Activated naive CD8-positive, alpha-beta T cell treated with anti-CD3 and anti-CD28 coated beads for 36 hours (primary cell): ENCODE measurements at regions not wholly inside any gene's neighbourhood (a gene's known extent, or its start where the extent isn't known, plus 50 kb on each side); places are given as distances from the start of the nearest gene placed in this dataset.

Experiments used
- DNase-seq: peaks from one replicate; pipeline ENCODE4 v3.0.0; 2021
- H3K27ac Mint-ChIP-seq: one replicate; pipeline ENCODE4 v1.8.0; 2022; ENCODE audit warnings: mild to moderate bottlenecking, moderate library complexity, mixed read lengths
- H3K27me3 Mint-ChIP-seq: one replicate; pipeline ENCODE4 v1.8.0; 2022; ENCODE audit warnings: mild to moderate bottlenecking, mixed read lengths
- H3K36me3 Mint-ChIP-seq: one replicate; pipeline ENCODE4 v1.8.0; 2021; ENCODE audit warnings: mild to moderate bottlenecking, mixed read lengths
- H3K4me1 Mint-ChIP-seq: one replicate; pipeline ENCODE4 v1.8.0; 2021; ENCODE audit warnings: mixed read lengths
- H3K4me3 Mint-ChIP-seq: one replicate; pipeline ENCODE4 v1.8.0; 2022; ENCODE audit warnings: mild to moderate bottlenecking, moderate library complexity, mixed read lengths
- H3K9me3 Mint-ChIP-seq: one replicate; pipeline ENCODE4 v1.8.0; 2022; ENCODE audit warnings: mixed read lengths

DNA sequence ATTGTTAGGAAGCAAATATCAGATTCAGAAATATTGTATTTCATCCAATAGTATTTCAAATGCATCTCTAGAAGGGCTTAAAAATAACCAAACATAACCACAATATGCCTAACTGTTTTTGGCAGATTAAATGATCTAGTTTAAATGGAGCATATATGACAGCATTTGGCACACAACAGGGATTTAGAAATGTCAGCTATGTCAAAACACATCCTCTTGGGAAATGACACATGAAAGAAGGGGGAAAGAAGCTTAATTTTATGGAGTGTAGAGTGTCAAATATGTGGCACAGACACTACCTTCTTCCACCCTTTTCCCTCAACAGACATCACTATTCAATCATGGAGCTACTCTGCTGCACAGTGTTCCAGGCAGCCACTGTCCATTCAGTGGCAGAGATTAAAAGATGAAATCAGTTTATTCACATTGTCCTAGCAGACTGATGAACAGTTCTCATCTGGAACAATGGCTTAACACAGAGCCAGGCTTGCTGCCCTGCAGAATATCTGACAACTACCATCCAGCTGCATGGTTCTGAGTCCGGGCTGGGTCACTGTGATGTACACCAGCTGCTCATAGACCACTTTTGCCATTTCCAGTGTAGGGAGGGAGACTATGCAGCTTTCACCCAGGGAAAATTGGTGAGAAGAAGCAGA lies 349.8 kb downstream of the DHX35 start:
- DNase-seq: no peak
- Mint-ChIP-seq H3K36me3 (no peaks in the 10 kb centered on the region), H3K27ac (no peak overlapping the region), H3K4me3 (no peak overlapping the region), H3K4me1 (no peaks in the 10 kb centered on the region), H3K9me3 (no peaks in the 10 kb centered on the region), H3K27me3 (peaks cover 13% of the 10 kb centered on the region)

DNA sequence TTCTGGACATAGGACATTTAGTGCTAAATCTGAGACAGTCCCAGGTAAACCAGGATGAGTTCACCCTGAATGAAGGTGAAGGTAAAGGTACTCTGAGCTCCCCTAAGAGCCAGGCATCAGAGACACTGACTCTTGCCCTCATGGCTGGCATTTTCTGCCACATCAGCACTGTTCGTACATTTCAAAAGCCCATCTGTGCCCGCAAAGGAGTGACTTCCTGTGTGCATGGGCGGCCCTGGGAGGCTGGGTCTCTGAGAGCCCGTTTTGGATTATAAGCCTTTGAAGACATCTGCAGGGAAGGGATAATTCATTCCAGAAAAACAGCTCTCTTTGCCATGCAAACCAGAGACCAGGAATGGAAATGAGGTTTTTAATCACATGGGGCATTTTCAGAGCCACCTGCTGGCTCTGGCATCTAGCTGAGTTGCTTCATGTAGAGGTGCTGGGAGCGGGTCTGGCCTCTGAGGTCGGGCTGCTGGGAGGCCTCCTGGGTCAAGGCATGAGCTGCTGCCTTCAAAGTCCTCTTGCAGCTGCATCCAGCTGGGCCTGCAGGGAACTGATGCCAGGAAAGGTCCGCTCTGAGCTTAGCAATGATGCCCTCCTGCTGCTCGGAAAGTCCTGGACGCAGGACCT lies 348.3 kb downstream of the DHX35 start:
- Mint-ChIP-seq H3K4me1 (no peaks in the 10 kb centered on the region), H3K27me3 (peaks cover 13% of the 10 kb centered on the region), H3K4me3 (no peak overlapping the region), H3K9me3 (no peaks in the 10 kb centered on the region), H3K36me3 (no peaks in the 10 kb centered on the region), H3K27ac (no peak overlapping the region)
- no peak for DNase-seq

DNA sequence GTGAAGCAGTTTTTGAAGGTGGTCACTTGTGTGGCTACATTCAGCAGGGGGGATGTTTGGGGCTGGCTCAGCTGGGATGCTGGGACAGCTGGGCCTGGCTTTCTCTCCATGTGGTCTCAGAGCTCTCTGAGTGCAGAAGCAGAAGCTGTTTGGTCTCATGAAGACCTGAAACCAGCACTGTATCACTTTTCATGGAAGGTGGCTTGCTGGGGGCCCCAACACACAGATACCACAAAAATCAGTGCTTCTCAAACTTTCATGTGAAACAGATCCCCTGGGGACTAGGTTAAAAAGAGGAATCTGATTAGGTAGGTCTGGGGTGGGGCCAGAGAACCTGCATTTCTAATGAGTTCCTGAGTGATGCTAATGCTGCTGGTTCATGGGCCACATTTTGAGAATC lies 347.3 kb downstream of the DHX35 start:
- Mint-ChIP-seq H3K9me3 (no peaks in the 10 kb centered on the region), H3K4me1 (no peaks in the 10 kb centered on the region), H3K27ac (no peak overlapping the region), H3K27me3 (peaks cover 13% of the 10 kb centered on the region), H3K4me3 (no peak overlapping the region), H3K36me3 (no peaks in the 10 kb centered on the region)
- DNase-seq: no peak

DNA sequence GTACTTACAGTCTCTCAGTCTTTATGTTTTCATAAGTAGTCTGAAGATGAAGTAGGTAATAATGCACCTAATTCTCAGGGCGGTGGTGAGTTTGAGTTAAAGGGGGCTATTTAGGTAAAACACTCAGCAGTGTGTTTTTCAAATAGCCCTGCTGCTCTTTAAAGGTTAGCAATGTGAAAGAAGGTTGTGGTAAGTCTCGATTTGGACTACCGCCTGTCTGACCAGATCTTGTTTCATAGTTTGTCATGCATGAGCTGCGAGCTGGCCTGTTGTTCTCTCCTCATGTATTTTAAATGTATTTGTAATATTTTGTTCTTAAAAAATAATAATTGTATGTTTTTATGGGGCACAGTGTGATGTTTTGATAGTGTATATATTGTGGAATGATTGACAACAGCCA lies 340.2 kb downstream of the DHX35 start:
- H3K4me1 Mint-ChIP-seq: no peaks in the 10 kb centered on the region

DNA sequence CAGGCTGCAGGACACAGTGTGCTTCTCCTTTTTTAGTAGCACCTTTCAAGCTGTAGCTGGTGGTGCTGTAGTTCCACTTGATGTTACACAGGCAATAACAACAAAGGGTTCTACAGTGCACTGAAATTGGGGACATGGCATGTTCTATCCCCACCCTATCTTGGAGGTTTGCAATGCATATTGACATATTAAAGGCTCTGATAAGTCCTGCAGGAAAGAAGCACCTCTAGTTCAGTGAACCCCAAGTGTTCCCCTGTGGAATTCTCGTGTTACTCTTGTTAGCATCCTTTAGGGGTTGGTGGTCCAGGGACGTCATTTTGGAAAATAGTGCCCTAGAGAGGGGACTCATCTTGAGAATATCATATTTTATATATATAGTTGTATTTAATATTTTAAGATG lies 337.6 kb downstream of the DHX35 start:
- Mint-ChIP-seq H3K9me3 (no peaks in the 10 kb centered on the region), H3K4me3 (no peak overlapping the region), H3K27me3 (no peaks in the 10 kb centered on the region), H3K36me3 (no peaks in the 10 kb centered on the region), H3K27ac (no peak overlapping the region), H3K4me1 (no peaks in the 10 kb centered on the region)
- DNase-seq: no peak

More for the DNA sequence above, 340.2 kb downstream of the DHX35 start:
- no peak for DNase-seq
- no peak overlapping the region for H3K27ac Mint-ChIP-seq
- H3K9me3 Mint-ChIP-seq: no peaks in the 10 kb centered on the region
- no peak overlapping the region for H3K4me3 Mint-ChIP-seq
- H3K27me3 Mint-ChIP-seq: peaks cover 3% of the 10 kb centered on the region
- H3K36me3 Mint-ChIP-seq: no peaks in the 10 kb centered on the region

DNA sequence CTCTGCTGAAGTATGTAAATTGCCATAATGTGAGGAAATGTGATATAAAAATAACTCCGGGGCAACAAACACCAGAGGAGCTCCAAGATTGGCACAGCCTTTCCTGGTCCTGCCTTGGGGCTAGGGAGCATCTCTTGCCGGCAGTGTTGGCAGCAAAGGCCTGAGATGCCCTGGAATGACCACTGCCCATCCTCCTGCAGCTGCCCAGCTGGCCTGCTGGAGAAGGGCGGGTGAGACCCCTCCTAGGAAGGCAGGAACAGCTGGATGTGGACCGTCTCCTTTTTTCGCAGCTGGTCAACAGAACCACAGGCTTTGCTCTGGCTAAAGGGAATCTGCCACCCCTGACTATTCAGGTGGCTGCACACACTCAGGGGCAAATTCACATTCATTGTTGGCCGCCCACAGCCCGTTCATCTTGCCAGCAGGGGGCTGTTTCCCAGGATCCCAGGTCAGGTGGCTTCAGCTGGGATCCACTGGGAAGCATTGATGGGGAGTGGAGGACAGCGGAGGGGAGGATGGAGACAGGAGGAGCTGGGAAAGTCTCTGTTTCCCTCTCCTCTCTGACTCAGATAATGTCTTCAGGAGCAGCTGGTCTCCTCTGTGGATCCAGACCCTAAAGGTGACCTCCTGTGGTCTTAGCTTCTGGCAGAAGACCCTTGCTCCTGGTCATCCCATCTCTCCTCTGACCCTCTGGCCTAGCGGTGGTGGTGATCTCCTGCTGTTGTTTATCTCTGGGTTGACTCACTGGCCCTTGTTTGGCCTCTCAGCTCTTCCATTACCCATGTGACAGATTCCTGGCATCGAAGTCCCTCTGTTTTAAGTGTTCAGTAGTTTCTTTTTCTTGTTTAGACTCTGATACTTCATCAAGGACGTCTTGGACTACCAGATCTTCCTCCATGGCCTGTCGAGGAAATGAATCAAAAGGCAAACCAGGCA lies 336.7 kb downstream of the DHX35 start:
- Mint-ChIP-seq H3K9me3 (no peaks in the 10 kb centered on the region), H3K4me3 (no peak overlapping the region), H3K4me1 (no peaks in the 10 kb centered on the region), H3K27ac (no peak overlapping the region), H3K27me3 (no peaks in the 10 kb centered on the region), H3K36me3 (no peaks in the 10 kb centered on the region)
- no peak for DNase-seq

DNA sequence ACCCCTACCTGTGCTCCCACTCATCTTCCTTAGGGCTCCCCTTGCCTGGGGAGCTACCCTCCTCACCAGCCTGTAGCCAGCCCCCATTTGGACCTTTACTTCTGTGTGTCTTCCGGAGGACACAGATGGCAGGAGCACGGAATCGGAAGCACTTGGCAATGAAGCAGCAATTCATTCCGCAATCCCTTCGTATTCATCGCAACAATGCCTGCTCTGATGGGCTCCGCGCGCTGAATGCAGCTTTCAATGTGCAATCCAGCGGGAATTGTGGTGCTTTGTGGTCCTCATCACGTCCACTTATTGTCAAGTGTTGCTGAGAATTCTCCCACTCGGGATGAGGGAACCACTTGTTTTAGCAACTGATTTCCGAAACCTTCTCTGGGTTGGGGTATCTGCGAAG lies 336.0 kb downstream of the DHX35 start:
- Mint-ChIP-seq H3K27me3 (peaks cover under 1% of the 10 kb centered on the region), H3K9me3 (no peaks in the 10 kb centered on the region), H3K4me1 (no peaks in the 10 kb centered on the region), H3K36me3 (no peaks in the 10 kb centered on the region), H3K27ac (no peak overlapping the region), H3K4me3 (no peak overlapping the region)
- no peak for DNase-seq

DNA sequence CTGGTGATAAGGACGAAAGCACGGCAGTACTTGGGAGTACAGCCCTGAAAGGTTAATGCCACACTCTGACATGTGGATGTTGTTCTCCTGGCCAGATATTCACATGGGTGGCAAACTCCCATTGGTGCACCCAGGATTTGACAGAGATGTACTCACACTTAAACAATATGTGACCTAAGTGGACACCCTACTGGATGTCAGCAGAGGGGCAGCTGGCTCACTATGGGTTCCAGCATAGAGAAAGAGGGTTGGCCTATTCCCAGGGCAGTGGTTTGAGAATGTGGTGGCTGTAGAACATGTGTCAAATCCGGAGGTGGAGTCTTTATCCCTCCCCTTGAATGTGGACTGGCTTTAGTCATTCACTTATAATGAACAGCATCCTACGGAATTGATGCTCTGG lies 333.2 kb downstream of the DHX35 start:
- Mint-ChIP-seq H3K27ac (no peak overlapping the region), H3K27me3 (peaks cover 4% of the 10 kb centered on the region), H3K9me3 (no peaks in the 10 kb centered on the region), H3K36me3 (no peaks in the 10 kb centered on the region), H3K4me3 (no peak overlapping the region), H3K4me1 (no peaks in the 10 kb centered on the region)
- no peak for DNase-seq

DNA sequence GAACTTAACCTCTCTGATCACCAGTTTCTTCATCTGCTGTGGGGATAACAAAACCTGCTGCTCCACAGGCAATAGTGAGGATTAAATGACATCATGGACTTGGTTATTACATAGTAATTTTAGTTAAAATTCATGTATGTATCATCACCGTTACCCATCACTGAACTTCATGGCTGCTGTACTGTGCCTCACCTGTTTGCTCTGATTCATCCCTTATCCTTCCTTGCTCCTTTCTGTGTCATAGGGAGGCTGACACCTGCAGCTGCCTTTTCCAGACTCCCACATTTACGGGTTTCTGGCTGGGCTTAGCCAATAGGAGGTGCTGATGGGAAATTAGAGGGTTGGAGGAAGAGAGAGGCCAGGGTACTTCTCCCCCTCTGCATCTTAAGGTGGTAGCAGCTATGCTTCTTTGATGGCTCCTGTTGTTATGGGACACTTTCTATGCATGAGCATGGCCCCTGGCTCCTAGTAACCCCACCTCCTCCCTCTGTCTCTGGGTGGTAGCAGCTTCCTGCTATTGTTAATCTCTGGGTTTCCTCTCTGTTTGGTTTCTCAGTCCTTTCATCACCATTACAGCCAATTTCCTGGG lies 332.1 kb downstream of the DHX35 start:
- no peak overlapping the region for H3K27ac Mint-ChIP-seq
- no peaks in the 10 kb centered on the region for H3K36me3 Mint-ChIP-seq
- no peaks in the 10 kb centered on the region for H3K4me1 Mint-ChIP-seq
- no peaks in the 10 kb centered on the region for H3K9me3 Mint-ChIP-seq
- H3K27me3 Mint-ChIP-seq: peaks cover 4% of the 10 kb centered on the region
- DNase-seq: no peak
- H3K4me3 Mint-ChIP-seq: no peak overlapping the region

DNA sequence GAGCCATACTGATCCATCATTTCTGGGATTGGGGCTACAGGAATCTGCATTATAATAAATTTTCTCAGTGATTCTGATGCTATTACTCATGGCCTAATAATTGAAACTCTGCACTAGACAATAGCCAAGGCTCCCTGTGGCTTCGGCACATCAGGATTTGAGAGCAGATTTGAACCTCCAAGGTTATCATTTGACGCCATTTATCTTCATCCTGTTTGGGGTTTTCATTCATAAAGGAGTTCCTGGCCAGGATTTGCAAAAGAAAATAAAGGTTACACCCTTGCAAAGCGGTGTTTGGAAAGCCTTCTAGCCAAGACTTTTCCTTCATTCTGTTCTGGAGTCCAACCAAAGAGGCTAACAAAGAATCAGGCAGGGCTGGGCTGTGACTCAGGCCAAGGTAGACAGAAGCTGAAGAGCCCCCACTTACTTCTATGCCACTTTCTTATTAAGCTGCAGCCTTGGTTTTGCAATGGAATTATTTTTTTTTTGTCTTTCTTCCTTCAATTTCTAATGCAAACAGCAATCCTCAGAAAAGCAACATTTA lies 330.1 kb downstream of the DHX35 start:
- Mint-ChIP-seq H3K4me1 (no peaks in the 10 kb centered on the region), H3K27me3 (peaks cover 4% of the 10 kb centered on the region), H3K4me3 (no peak overlapping the region), H3K36me3 (no peaks in the 10 kb centered on the region), H3K27ac (no peak overlapping the region), H3K9me3 (no peaks in the 10 kb centered on the region)
- DNase-seq: no peak

DNA sequence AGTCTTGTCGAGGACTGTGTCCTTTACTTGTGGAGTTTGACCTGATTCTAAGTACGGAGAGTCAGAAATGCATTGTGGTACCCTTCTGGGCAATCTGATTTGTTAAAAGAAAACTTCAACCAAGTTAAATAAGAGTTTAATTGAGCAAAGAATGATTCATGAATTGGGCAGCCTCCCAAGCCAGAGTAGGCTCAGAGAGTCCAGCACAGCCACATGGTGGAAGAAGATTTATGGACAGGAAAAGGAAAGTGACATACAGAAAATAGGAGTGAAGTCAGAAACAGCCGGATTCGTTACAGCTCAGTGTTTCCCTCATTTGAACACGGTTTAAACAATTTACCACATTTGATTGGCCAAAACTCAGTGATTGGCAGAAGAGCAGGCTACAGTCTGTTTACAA lies 329.2 kb downstream of the DHX35 start:
- no peak for DNase-seq
- H3K36me3 Mint-ChIP-seq: no peaks in the 10 kb centered on the region
- no peaks in the 10 kb centered on the region for H3K4me1 Mint-ChIP-seq
- peaks cover 4% of the 10 kb centered on the region for H3K27me3 Mint-ChIP-seq
- no peaks in the 10 kb centered on the region for H3K9me3 Mint-ChIP-seq
- no peak overlapping the region for H3K4me3 Mint-ChIP-seq
- no peak overlapping the region for H3K27ac Mint-ChIP-seq

DNA sequence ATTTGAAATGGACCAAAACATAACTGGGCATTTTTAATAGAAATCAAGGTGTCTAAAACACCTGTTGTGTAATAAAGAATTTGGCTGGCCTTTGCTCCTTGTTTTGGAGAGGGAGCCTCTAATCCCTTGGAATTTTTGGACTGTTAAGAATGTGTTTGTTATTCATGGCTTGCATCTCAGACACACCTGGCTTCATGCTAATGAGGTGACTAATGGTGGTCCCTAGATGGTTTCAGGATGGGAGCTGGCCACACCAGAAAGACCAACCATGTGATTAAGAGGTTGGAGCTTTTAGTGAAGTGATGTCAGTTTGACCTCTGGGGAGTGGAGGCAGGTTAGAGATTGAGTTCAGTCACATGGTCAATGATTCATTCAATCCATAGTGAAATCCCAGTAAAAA lies 328.4 kb downstream of the DHX35 start:
- Mint-ChIP-seq H3K4me3 (no peak overlapping the region), H3K4me1 (no peaks in the 10 kb centered on the region), H3K36me3 (no peaks in the 10 kb centered on the region), H3K27ac (no peak overlapping the region), H3K27me3 (peaks cover 4% of the 10 kb centered on the region), H3K9me3 (no peaks in the 10 kb centered on the region)
- DNase-seq: no peak

DNA sequence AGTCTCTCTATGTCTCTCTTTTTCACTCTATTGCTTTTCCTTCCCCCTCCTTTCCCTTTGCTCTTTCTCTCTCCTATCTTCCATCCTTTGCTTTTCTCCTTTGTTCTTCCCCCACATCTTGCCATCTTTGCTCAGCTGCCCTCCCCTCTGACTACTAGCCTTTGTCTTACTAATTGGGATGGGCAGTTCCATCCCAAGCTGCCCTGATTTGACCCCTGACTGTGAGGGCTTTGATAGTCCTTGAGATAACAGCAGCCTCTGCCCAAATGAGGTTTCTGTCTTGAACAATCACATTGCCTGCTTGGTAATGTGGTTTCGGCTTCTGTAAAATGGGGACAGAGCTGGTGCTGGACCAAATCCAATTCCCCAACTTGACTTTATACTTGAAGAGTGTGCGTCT lies 327.7 kb downstream of the DHX35 start:
- peaks cover 4% of the 10 kb centered on the region for H3K27me3 Mint-ChIP-seq
- H3K9me3 Mint-ChIP-seq: no peaks in the 10 kb centered on the region
- H3K36me3 Mint-ChIP-seq: no peaks in the 10 kb centered on the region
- no peaks in the 10 kb centered on the region for H3K4me1 Mint-ChIP-seq
- DNase-seq: no peak
- H3K27ac Mint-ChIP-seq: no peak overlapping the region
- H3K4me3 Mint-ChIP-seq: no peak overlapping the region

DNA sequence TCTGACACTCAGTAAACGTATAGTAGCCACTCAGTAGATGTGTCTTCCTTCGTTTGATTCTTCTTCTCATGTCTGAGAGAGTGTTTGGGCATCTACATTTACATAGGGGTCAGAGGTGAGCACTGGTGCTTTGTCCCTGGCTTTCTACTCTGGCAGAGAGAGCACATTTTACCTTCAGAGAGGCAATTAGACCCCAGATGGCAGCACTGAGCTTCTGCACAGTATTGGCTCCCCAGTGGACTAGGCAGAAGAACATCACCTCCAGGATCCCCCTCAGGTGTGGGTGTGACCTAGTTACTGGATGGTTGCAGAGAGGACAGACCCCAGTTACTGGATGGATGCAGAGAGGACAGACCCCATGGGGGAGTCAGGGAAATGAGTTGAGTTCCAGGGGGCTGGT lies 327.2 kb downstream of the DHX35 start:
- peaks cover 4% of the 10 kb centered on the region for H3K27me3 Mint-ChIP-seq
- H3K9me3 Mint-ChIP-seq: no peaks in the 10 kb centered on the region
- H3K4me3 Mint-ChIP-seq: no peak overlapping the region
- no peaks in the 10 kb centered on the region for H3K36me3 Mint-ChIP-seq
- H3K4me1 Mint-ChIP-seq: no peaks in the 10 kb centered on the region
- no peak for DNase-seq
- H3K27ac Mint-ChIP-seq: no peak overlapping the region

DNA sequence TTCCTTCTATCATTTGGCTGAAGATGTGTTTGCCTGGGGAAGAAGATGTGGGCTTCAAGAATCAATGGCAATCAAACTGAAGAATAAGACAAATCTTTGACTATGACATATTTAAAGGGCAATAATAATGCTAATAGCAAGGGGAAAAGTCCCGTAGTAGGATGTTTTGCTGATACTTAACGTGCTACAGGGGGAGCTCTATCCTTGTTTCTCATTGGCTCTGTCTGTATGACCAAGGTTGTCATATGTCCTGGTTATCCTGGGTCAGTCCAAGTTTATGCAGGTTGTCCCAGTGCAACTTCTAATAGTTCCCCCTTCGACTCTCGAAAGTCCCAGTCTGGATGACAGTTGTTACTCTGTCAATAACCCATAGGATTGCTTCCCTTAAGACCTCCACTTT lies 321.3 kb downstream of the DHX35 start:
- no peak overlapping the region for H3K4me3 Mint-ChIP-seq
- H3K27ac Mint-ChIP-seq: no peak overlapping the region
- no peaks in the 10 kb centered on the region for H3K4me1 Mint-ChIP-seq
- DNase-seq: no peak
- no peaks in the 10 kb centered on the region for H3K36me3 Mint-ChIP-seq
- peaks cover 9% of the 10 kb centered on the region for H3K27me3 Mint-ChIP-seq
- H3K9me3 Mint-ChIP-seq: no peaks in the 10 kb centered on the region
